GDM1 (cell line): ENCODE measurements at regions not wholly inside any gene's neighbourhood (a gene's known extent, or its start where the extent isn't known, plus 50 kb on each side); places are given as distances from the start of the nearest gene placed in this dataset.

Source experiments
- DNase-seq: peaks from one replicate; lab custom pipeline; 2025; lab: John Stamatoyannopoulos, UW

DNA sequence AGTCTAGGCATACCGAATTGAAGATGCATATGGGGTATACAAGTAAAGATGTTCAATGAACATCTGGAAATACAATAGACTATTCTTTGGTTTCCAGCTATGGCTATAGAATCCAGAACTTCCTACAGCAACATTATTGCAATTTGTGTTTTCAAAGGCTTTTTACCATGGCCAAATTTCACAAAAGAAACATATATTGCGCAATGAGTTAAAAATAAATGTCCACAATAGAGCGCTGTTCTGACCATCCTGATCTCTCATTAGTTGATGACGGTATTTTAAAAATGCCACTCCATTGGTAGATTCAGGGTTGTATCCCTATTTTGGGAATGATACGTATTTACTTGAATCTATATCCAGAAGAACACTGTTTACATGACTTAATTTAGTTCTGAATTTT lies 139.2 kb downstream of the LINC00632 start:
- no peak for DNase-seq

DNA sequence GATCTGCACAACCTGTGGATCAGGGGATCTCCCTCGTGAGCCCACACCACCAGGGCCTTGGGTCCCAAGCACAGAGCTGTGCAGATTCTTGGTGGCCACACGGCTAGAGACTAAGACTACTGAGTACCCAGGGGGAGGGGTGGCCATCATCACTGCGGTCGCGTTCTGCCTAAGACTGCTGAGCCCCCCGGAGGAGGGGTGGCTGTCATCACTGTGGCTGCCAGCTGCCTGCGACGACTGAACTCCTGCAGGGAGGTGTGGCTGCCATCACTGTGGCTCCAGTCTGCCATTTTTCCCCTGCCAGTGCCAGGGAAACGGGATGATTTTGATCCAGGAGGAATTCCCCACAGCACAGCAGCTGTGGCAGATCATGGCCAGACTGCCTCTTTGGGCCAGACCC lies 141.7 kb upstream of the SPANXB1 start:
- no peak for DNase-seq

DNA sequence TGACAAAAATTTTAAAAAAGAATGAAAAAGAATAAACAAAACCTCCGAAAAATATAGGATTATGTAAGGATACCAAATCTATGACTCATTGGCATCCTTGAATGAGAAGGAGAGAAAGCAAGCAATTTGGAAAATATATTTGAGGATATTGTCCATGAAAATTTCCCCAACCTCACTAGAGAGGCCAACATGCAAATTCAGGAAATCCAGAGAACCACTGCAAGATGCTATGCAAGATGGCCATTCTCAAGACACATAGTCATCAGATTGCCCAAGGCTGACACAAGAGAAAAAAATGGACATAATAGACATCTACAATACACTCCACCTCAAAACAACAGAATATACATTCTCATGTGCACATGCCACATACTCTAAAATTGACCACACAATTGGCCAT lies 135.9 kb upstream of the SPANXB1 start:
- DNase-seq = no peak

DNA sequence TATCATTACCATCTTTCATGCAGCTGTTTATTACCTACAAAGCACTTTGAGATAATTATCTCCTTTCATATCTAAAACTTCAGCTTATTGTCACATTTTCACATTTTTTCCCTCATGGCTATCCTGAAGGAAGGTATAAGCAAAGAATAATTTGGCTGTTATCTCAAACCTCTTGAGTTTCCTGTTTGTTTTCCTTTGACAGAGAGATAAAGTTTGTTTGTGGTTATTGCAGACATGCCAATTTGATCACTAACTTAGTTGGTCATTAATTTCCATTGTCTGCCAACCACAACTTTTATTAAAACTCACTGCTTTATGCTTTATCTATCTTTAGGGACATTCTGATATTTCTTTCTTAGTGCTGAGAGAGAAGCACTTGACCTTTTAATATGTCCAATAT lies 89.8 kb upstream of the SPANXB1 start:
- no peak for DNase-seq

DNA sequence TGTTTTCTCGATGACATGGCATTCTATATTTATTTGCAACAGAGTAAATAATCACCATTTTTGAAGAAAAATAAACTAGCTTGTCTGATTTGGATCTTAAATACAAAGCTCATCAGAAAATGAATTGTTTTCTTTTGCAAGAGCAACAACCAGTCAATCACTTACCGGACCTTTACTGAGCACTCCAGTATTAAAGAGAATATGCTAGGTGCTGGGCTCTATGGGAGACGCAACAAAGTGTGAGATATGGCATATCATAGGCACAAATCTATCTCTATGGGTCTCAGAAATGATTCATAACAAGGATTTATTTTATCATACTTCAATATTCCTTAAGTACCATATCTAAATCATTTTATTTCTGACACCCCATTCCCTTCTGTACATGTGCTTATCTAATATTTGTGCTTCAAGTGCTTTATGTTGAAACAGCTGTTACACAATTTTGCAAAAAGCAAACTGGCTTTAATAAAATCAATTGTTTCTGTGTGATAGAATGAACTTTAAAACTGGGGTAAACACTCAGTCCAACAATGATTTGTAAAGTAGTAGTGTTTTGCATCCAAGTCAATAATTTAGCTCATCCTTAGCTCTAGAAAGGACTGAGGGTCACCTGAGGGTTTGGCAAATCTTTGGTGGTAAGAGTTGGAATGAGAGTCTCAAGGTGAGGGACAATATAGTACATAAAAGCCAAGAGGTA lies 88.4 kb upstream of the SPANXB1 start:
- DNase-seq = no peak

DNA sequence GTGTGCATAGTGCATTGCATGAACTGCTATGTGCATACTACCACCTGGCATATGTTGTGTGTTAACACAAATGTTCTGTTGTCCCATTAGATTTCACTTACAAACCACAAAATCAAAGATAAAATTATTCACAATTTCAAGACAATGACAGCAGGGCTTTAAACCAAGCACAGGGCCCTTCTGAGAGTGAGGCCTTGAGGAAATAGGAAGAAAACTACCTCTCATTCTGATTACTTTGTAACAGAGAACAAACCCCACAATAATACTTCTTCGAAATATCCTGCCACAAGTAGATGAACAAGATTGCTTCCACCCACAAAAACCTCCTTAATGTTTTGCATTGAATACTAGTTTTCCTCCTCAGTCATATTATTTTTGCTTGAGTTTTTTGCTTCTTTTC lies 85.5 kb upstream of the SPANXB1 start:
- no peak for DNase-seq

DNA sequence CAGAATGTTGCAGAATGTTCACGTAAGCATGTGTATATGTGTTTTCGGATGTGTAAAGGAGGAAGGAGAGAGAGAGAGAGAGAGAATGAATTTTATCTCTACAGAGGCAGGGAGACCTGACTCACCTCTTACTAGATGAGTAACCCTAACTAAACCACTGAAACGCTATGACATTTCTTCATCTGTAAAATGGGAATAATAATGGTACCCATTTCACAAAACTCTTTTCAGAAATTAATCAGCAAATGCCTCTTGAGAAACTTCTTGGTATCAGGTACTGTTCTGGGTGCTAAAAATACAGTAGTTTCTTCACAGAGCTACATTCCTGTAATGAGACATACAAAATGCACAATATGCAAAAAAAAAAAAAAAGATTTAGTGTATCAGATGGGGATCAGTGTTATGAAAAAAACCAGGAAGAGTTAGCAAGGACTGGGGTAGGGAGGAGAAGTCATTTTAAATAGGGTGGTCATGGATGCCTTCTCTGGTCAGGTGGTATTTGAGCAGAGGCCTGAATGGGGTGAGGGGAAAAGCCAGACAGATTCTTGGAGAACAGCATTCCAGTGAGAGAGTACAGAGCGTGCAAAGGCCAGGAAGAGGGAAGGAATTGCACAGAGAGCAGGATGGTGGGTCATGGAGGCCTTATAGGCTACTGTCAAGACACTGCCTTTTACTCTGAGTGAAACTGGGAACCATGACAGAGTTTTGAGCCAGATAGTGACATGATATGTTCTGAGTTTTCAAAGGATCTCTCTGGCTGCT lies 84.9 kb upstream of the SPANXB1 start:
- no peak for DNase-seq

DNA sequence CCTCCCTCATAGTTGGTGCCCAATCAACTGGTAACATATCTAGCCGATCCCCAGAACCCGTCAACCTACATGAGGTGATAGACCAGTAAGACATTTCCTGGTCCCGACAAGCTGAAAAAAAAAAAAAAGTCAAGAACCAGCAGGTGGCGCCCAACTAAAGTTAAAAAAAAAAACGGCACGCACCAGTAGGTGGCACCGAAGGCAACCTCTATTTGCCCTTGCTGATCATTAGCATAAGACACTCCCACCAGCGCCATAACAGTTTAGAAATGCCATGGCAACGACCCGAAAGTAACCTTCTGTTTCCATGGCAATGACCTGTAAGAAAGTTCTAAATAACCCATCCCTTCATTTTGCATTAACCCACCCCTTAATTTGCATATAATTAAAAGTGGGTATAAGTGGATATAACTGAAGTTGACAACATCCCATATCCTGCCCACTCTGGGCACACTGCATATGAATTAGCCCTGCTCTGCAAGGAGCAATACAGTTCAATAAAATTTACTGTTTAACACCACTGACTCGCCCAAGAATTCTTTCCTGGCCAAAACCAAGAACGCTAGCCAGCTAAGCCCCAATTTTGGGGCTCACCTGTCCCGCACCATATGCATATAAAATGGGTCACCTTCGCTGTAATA lies 83.9 kb upstream of the SPANXB1 start:
- peak; percentile 4 for DNase-seq

DNA sequence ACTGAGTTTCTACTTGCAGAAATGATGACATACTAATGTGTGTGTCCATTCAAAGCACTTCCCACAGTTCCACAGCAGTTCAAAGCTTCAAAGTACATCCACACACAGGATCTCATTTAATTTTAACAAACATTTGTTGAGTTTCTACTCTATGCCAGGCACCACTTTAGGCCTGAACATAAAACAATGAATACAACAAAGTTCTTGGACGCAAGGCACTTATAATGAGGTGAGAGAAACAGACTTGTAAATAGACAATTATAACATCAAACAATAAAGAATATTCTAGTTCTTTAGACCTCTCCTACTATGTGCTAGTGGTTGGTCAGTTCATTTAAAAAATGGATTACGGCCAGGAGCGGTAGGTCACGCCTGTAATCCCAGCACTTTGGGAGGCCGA lies 82.0 kb upstream of the SPANXB1 start:
- DNase-seq = no peak

DNA sequence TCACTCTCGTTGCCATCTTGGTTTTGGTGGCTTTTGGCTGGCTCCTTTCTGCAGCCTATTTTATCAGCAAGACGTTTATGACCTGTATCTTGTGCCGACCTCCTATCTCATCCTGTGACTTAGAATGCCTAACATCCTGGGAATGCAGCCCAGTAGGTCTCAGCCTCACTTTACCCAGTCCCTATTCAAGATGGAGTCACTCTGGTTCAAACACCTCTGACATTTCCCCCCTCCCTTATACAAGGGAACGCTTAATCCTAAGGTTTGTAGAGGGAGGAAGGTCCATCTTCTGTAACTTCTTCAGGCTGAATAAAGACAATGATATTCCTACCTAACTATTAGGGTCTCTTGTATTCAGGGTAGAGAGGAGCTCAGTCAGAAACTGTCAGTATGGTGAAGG lies 79.3 kb upstream of the SPANXB1 start:
- DNase-seq = no peak

DNA sequence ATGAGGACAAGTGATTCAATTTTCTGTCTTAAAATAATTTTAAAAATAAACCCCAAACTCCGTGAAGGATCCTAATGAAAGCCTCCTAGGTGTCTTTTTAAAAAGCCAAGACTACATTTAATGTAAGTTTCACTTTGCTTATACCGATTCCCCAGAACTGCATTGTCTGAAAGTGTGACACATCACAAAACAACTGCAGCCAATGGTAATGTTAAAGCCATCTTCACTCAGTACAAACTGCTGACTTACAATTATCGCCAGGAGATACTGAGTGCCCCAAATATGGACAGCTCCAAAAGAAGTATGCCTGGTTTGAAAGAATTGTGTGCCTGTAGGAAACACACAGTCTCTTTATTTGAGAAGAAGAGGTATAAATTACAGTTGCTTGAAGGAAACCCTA lies 73.7 kb upstream of the SPANXB1 start:
- no peak for DNase-seq

DNA sequence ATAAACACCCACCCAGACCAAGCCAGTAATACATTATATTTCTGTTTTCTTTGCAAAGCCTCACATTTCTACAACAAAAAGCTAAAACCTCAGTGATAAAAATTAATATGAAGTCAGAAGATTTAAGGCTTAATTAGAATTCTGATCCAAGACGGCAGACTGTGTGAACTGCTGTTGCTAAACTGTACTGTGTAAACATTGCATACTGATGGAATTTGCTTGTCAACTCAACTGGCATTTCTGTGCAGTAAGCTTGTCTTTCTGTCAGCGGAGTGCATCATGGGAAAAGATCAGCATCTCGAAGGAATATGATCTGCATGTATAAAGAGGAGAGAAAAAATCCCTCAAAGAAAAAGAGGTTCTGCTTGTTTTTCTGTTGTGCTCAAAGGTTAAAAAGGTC lies 69.4 kb upstream of the SPANXB1 start:
- no peak for DNase-seq

DNA sequence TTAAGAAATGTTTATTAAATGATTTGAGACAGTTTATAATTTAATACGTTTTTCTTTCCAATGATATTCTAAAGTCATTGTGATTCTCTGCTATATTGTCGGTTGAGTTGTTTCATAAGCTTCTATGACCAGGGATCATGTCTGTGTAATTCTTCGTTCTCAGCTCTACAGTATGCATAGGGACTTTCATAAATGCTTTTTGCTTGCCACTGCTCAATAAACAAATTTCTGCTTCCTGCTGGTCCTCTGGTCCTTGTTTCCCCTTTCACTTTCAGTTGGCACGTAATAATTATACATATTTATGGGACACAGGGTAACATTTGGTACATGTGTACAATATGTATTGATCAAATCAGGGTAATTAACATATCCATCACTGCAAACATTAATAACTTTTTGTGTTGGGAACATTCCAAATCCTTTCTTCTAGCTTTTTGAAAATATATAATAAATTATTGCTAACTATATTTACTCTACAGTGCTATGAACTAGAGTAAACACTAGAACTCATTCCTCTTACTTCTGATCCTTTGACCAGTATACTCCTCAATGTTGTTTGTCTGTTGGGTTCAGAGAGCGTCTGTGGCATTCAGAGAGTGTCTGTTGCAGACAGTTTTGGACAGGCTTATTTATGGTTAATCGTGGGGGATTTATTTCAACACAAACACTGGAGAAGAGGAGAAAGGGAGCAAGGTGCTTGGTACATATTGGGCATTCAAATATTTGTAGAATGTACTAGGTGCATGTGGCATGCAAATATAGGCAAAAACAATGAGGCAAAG lies 68.3 kb upstream of the SPANXB1 start:
- DNase-seq = no peak

DNA sequence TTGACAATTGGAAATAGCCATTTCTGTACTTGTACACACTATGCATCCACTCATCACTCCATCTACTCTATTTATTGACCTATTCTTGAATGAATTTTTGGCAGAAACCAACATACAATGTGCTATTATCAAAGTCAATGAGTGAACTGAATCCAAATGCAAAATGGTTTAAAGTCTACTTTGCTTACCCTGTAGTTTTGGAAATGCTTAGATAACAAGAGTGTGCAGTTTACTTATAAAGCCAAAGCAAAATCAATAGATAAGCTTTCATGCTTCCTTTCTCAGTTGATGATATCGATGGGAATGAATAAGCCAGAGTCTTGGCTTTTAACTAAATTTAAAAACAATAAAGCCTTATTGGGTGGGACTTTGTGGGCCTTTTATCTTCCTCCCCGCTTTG lies 58.9 kb upstream of the SPANXB1 start:
- no peak for DNase-seq

DNA sequence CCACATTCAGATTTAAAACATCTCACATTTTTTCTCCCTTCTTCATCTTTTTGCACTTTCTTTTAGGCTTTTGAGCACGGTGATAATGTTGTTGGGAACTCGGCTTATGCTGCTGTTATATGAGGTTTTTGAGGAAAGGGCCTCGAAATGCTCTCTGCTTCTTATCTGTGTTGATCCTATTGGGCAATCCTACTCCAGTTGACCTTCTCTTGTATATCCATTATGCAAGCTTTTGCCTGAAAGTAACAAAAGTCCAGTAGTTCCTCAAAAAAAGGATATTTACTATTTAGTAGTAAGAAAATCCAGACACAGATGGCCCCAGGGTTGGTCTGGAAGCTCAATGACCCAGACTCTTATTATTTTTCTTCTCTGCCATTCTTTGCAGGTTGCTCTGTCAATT lies 57.7 kb upstream of the SPANXB1 start:
- no peak for DNase-seq

DNA sequence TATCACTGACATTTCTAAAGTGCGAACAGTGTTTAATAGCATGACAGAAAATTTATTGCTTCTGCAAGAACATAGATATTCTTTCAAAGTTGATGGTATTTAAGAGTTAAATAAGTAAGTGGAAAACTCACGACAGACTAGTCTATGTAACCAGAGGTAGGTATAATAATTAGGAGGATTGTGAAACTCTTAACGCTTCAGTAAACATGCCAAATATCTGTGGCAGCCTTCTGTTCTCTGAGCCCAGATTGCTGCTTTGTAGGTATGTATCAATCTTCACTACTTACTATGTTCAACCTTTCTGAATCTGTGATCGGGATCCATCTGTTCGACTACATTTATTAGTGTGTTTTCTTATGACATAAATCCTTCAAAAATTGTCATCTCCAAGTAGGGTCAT lies 53.6 kb upstream of the SPANXB1 start:
- no peak for DNase-seq

DNA sequence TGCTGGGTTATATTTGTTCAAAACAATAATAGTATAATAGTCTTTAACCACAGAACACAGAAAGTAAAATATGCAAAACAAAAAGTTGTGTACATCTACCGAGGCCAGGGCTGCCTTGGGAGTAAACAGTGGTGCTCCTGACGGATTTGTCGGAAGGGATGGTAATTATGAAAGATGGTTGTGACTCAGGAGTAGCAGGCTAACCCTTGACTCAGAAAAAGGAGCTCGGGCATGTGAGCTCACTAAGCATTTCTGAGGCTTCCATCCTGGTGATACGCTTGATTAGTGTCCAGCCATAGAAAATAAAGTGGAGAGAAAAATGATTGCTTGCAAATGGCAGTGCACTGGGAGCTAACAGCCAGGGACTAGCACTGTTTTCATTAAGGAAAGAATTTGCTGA lies 53.2 kb upstream of the SPANXB1 start:
- no peak for DNase-seq
